Fibroblast of the aortic adventitia (primary cell): ENCODE measurements at regions not wholly inside any gene's neighbourhood (a gene's known extent, or its start where the extent isn't known, plus 50 kb on each side); places are given as distances from the start of the nearest gene placed in this dataset.

Source experiments
- DNase-seq: peaks from one replicate; pipeline ENCODE4 v3.0.0-alpha.2; 2010; ENCODE audit warnings: low read depth
- H3K4me3 ChIP-seq: 2 replicates; pipeline ENCODE4 v1.5.1; 2011; ENCODE audit warnings: low read depth, mild to moderate bottlenecking, control low read depth, low read length, moderate library complexity
- TF ChIP-seq, protein P1 (sequence below): IDR thresholded peaks from 2 replicates; pipeline ENCODE4 v1.5.1; 2011; ENCODE audit warnings: mild to moderate bottlenecking, low read length, control low read depth, inconsistent platforms; ENCODE audit not compliant: insufficient read depth

DNA sequence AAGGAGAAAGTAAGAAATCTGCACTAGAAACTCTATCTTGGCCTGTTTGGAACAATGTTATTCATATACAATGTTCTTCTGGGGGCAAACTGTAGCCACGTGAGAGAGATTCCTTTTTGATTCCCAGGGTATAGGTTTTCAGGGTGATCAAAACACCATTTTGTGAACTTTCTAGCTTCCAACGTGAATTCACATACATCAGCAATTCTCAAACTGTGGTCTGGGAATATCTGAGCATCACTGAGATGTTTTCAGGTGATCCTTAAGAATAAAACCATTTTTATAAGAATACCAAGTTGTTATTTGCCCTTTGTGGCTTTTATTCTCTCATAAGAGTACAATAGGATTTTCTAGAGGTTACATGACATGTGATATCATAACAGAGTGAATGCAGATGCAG, 66.9 kb upstream of the ATP1A1 start:
- no peak for DNase-seq
- H3K4me3 ChIP-seq: no peak overlapping the region
- TF ChIP-seq, protein P1, sequence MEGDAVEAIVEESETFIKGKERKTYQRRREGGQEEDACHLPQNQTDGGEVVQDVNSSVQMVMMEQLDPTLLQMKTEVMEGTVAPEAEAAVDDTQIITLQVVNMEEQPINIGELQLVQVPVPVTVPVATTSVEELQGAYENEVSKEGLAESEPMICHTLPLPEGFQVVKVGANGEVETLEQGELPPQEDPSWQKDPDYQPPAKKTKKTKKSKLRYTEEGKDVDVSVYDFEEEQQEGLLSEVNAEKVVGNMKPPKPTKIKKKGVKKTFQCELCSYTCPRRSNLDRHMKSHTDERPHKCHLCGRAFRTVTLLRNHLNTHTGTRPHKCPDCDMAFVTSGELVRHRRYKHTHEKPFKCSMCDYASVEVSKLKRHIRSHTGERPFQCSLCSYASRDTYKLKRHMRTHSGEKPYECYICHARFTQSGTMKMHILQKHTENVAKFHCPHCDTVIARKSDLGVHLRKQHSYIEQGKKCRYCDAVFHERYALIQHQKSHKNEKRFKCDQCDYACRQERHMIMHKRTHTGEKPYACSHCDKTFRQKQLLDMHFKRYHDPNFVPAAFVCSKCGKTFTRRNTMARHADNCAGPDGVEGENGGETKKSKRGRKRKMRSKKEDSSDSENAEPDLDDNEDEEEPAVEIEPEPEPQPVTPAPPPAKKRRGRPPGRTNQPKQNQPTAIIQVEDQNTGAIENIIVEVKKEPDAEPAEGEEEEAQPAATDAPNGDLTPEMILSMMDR: no peak

GRCh38 chr1:116306840-116307442, 66.1 kb upstream of the ATP1A1 start:
- no peak overlapping the region for H3K4me3 ChIP-seq
- no peak for DNase-seq
- TF ChIP-seq, protein P1: no peak

- DNase-seq: no peak
- H3K4me3 ChIP-seq: no peak overlapping the region
- TF ChIP-seq, protein P1: no peak
These were observed 64.8 kb upstream of the ATP1A1 start for GRCh38 chr1:116308276-116308675.

DNA sequence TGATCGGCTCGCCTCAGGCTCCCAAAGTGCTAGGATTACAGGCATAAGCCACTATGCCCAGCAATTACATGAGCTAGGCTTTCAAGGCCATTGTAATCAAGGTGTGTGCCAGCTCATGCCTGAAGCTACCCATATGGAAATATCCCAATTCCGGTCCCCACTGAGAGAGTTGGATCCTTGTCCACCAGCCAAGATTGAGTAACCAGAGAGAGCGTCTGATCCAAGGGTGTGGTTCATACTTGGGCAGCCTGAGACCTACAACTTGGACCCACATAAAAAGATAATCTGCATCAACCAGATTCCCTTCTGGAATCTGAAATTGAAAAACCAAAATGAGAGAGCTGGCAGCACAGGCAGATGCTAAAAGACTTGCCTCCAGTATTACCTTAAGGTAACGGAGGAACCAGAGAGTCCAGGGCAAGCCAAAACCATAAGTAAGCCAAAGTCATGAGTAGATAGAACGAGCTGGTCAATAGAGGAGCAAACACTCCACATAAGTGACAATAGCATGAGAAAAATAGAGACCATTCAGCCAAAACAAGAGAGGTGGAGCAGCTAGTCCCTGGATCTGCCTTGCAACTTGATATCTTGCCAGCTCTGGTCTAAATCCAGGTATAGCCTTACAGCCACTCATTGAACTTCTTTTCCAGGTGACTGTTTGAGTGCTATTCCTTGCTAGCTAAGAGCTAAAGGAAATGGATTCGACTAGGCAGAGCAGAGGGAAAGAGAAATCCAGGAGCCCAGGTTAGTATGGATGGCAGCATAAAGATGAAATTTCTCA, 63.8 kb upstream of the ATP1A1 start:
- TF ChIP-seq, protein P1: no peak
- DNase-seq: no peak
- no peak overlapping the region for H3K4me3 ChIP-seq

- no peak for DNase-seq
- TF ChIP-seq, protein P1: no peak
- H3K4me3 ChIP-seq: no peak overlapping the region
These were observed 62.9 kb upstream of the ATP1A1 start for GRCh38 chr1:116310180-116310579.

DNA sequence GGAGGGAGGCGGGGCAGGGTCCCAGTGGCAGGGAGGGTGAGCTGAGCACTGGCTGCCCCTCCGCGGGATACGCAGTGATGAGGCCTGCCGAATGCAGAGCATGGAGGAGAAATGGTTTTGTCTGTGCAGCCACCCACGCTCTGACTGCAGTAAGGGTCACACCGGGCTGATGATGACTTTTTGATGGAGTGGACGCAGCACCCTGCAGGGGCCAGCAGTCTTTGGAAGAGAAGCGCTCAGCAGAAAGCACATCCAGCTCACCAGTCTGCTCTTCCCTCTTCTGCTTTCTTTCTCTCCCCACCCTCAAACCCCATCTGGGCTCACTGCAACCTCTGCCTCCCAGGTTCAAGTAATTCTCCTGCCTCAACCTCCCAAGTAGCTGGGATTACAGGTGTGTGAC, 61.9 kb upstream of the ATP1A1 start:
- DNase-seq: no peak
- TF ChIP-seq, protein P1: no peak
- H3K4me3 ChIP-seq: no peak overlapping the region
